ENCODE measurements at regions not wholly inside any gene's neighbourhood (a gene's known extent, or its start where the extent isn't known, plus 50 kb on each side); places are given as distances from the start of the nearest gene placed in this dataset.
"Not testable (repeated sequence)": the region's sequence is repeated elsewhere in the genome, so short reads cannot be mapped to it uniquely, and the experiment has no call there.

GRCh38 chr6:134426623-134427022, 108.7 kb upstream of the SGK1 start:
- H3K9me3 ChIP-seq: no peaks in the 10 kb centered on the region
- POLR2A ChIA-PET: no interaction called here
- no peak overlapping the region for H3K27ac Mint-ChIP-seq (ENCODE audit: unreplicated experiment)
- intact Hi-C loops (cut with micrococcal nuclease; ENCODE audit: unreplicated experiment): no loop called here
- no peaks in the 10 kb centered on the region for H3K36me3 ChIP-seq (ENCODE audit: control insufficient read depth, insufficient read depth, low read length)
- CTCF ChIA-PET: no interaction called here
- H3K4me3 ChIP-seq (ENCODE audit: low read depth, low read length): no peak overlapping the region
- no peak for DNase-seq
- no peaks in the 10 kb centered on the region for H3K27me3 ChIP-seq (replicated peaks; ENCODE audit: control insufficient read depth, insufficient read depth, low read length)
- BruUV-seq (replicated peaks): no TSS peak
- peaks cover 14% of the 10 kb centered on the region for H3K4me1 Mint-ChIP-seq (ENCODE audit: low read depth, unreplicated experiment)
- no peaks in the 10 kb centered on the region for H3K27me3 Mint-ChIP-seq (ENCODE audit: insufficient read depth, unreplicated experiment)
- H3K4me1 ChIP-seq: 0 out of 2 replicates have a peak, but pooled peaks cover 4% of the 10 kb centered on the region
- no peaks in the 10 kb centered on the region for H3K36me3 Mint-ChIP-seq (ENCODE audit: insufficient read depth, unreplicated experiment)
- TF ChIP-seq CTCF (IDR thresholded peaks at IDR 0.05; ENCODE audit: insufficient read depth in 1 of 2, low read depth in 1 of 2, low read length in 1 of 2, severe bottlenecking in 1 of 2, unreplicated experiment in 1 of 2): no peak
- H3K4me3 Mint-ChIP-seq (ENCODE audit: unreplicated experiment): no peak overlapping the region
- no peaks in the 10 kb centered on the region for H3K9me3 Mint-ChIP-seq (ENCODE audit: unreplicated experiment)

- H3K9me3 ChIP-seq; H3K4me3 ChIP-seq (ENCODE audit: low read depth, low read length); H3K27me3 Mint-ChIP-seq (ENCODE audit: insufficient read depth, unreplicated experiment); BruUV-seq (replicated peaks); H3K27ac Mint-ChIP-seq (ENCODE audit: unreplicated experiment); H3K4me3 Mint-ChIP-seq (ENCODE audit: unreplicated experiment); DNase-seq; H3K4me1 Mint-ChIP-seq (ENCODE audit: low read depth, unreplicated experiment); CTCF ChIA-PET; H3K9me3 Mint-ChIP-seq (ENCODE audit: unreplicated experiment); H3K27me3 ChIP-seq (replicated peaks; ENCODE audit: control insufficient read depth, insufficient read depth, low read length); intact Hi-C loops (cut with micrococcal nuclease; ENCODE audit: unreplicated experiment); H3K36me3 Mint-ChIP-seq (ENCODE audit: insufficient read depth, unreplicated experiment); H3K36me3 ChIP-seq (ENCODE audit: control insufficient read depth, insufficient read depth, low read length); POLR2A ChIA-PET: not testable (repeated sequence)
- H3K4me1 ChIP-seq: 0 out of 2 replicates have a peak, but pooled peaks cover 11% of the 10 kb centered on the region
Measured at GRCh38 chr6:134425917-134426316, 108.0 kb upstream of the SGK1 start.

GRCh38 chr6:134425513-134425912, 107.6 kb upstream of the SGK1 start:
- no peaks in the 10 kb centered on the region for H3K36me3 ChIP-seq (ENCODE audit: control insufficient read depth, insufficient read depth, low read length)
- intact Hi-C loops (cut with micrococcal nuclease; ENCODE audit: unreplicated experiment): no loop called here
- BruUV-seq (replicated peaks): no TSS peak
- ChIA-PET POLR2A (no interaction called here), CTCF (no interaction called here)
- no peak overlapping the region for H3K27ac Mint-ChIP-seq (ENCODE audit: unreplicated experiment)
- H3K4me3 ChIP-seq (ENCODE audit: low read depth, low read length): no peak overlapping the region
- no peak for DNase-seq
- H3K27me3 ChIP-seq (replicated peaks; ENCODE audit: control insufficient read depth, insufficient read depth, low read length): no peaks in the 10 kb centered on the region
- peaks cover 13% of the 10 kb centered on the region for H3K4me1 Mint-ChIP-seq (ENCODE audit: low read depth, unreplicated experiment)
- H3K4me3 Mint-ChIP-seq (ENCODE audit: unreplicated experiment): no peak overlapping the region
- H3K9me3 ChIP-seq: no peaks in the 10 kb centered on the region
- no peak for TF ChIP-seq CTCF (IDR thresholded peaks at IDR 0.05; ENCODE audit: insufficient read depth in 1 of 2, low read depth in 1 of 2, low read length in 1 of 2, severe bottlenecking in 1 of 2, unreplicated experiment in 1 of 2)
- H3K4me1 ChIP-seq: 0 out of 2 replicates have a peak, but pooled peaks cover 13% of the 10 kb centered on the region
- no peaks in the 10 kb centered on the region for H3K27me3 Mint-ChIP-seq (ENCODE audit: insufficient read depth, unreplicated experiment)
- no peaks in the 10 kb centered on the region for H3K36me3 Mint-ChIP-seq (ENCODE audit: insufficient read depth, unreplicated experiment)
- no peaks in the 10 kb centered on the region for H3K9me3 Mint-ChIP-seq (ENCODE audit: unreplicated experiment)

GRCh38 chr6:134424798-134425170, 106.9 kb upstream of the SGK1 start:
- TF ChIP-seq CTCF (IDR thresholded peaks at IDR 0.05; ENCODE audit: insufficient read depth in 1 of 2, low read depth in 1 of 2, low read length in 1 of 2, severe bottlenecking in 1 of 2, unreplicated experiment in 1 of 2): no peak
- Histone ChIP-seq H3K4me1 (0 out of 2 replicates have a peak, but pooled peaks cover 13% of the 10 kb centered on the region), H3K36me3 (ENCODE audit: control insufficient read depth, insufficient read depth, low read length) (no peaks in the 10 kb centered on the region), H3K4me3 (ENCODE audit: low read depth, low read length) (no peak overlapping the region), H3K9me3 (no peaks in the 10 kb centered on the region), H3K27me3 (replicated peaks; ENCODE audit: control insufficient read depth, insufficient read depth, low read length) (no peaks in the 10 kb centered on the region)
- CTCF ChIA-PET: no interaction called here
- no TSS peak for BruUV-seq (replicated peaks)
- Mint-ChIP-seq H3K27me3 (ENCODE audit: insufficient read depth, unreplicated experiment) (no peaks in the 10 kb centered on the region), H3K27ac (ENCODE audit: unreplicated experiment) (no peak overlapping the region), H3K36me3 (ENCODE audit: insufficient read depth, unreplicated experiment) (no peaks in the 10 kb centered on the region), H3K4me1 (ENCODE audit: low read depth, unreplicated experiment) (peaks cover 15% of the 10 kb centered on the region), H3K4me3 (ENCODE audit: unreplicated experiment) (no peak overlapping the region), H3K9me3 (ENCODE audit: unreplicated experiment) (no peaks in the 10 kb centered on the region)
- no peak for DNase-seq
- intact Hi-C loops (cut with micrococcal nuclease; ENCODE audit: unreplicated experiment): no loop called here
- POLR2A ChIA-PET: no interaction called here

Data from Caco-2 (cell line).